SK-N-DZ (cell line): ENCODE measurements at regions not wholly inside any gene's neighbourhood (a gene's known extent, or its start where the extent isn't known, plus 50 kb on each side); places are given as distances from the start of the nearest gene placed in this dataset.
"Not testable (repeated sequence)": the region's sequence is repeated elsewhere in the genome, so short reads cannot be mapped to it uniquely, and the experiment has no call there.

ENCODE experiments used
- DNase-seq: peaks from one replicate; pipeline ENCODE4 v3.0.0-alpha.2; 2015; ENCODE audit warnings: low spot score

GRCh38 chr13:61215601-61216000 lies 200.0 kb downstream of the PCDH20 start:
- no peak for DNase-seq

- DNase-seq = no peak
These were observed 200.5 kb downstream of the PCDH20 start for GRCh38 chr13:61215116-61215515.

GRCh38 chr13:61214551-61214950 lies 201.1 kb downstream of the PCDH20 start:
- DNase-seq = no peak

- DNase-seq = not testable (repeated sequence)
These were observed 209.8 kb downstream of the PCDH20 start for GRCh38 chr13:61205898-61206297.

- no peak for DNase-seq
These were observed 211.6 kb downstream of the PCDH20 start for GRCh38 chr13:61204025-61204424.

- DNase-seq = no peak
These were observed 213.6 kb downstream of the PCDH20 start for GRCh38 chr13:61202042-61202441.

- DNase-seq = no peak
These were observed 222.8 kb downstream of the PCDH20 start for GRCh38 chr13:61192826-61193225.

- DNase-seq = no peak
These were observed 227.6 kb downstream of the PCDH20 start for GRCh38 chr13:61188057-61188456.

- no peak for DNase-seq
These were observed 228.2 kb downstream of the PCDH20 start for GRCh38 chr13:61187471-61187870.

- no peak for DNase-seq
These were observed 232.0 kb downstream of the PCDH20 start for GRCh38 chr13:61183670-61184069.

- DNase-seq = no peak
These were observed 235.4 kb downstream of the PCDH20 start for GRCh38 chr13:61180234-61180633.

- DNase-seq = no peak
These were observed 235.9 kb downstream of the PCDH20 start for GRCh38 chr13:61179741-61180140.

GRCh38 chr13:61170856-61171255 lies 244.8 kb downstream of the PCDH20 start:
- no peak for DNase-seq

- no peak for DNase-seq
These were observed 253.0 kb downstream of the PCDH20 start for GRCh38 chr13:61162636-61163035.

GRCh38 chr13:61162106-61162505 lies 253.5 kb downstream of the PCDH20 start:
- DNase-seq = no peak

GRCh38 chr13:61156753-61157152 lies 258.9 kb downstream of the PCDH20 start:
- no peak for DNase-seq

- DNase-seq = no peak
These were observed 264.6 kb downstream of the PCDH20 start for GRCh38 chr13:61151062-61151461.

GRCh38 chr13:61149331-61149730 lies 266.3 kb downstream of the PCDH20 start:
- no peak for DNase-seq

- DNase-seq = no peak
These were observed 266.8 kb downstream of the PCDH20 start for GRCh38 chr13:61148691-61149315.

GRCh38 chr13:61148211-61148610 lies 267.4 kb downstream of the PCDH20 start:
- DNase-seq = no peak

- DNase-seq = no peak
These were observed 269.1 kb downstream of the PCDH20 start for GRCh38 chr13:61146571-61146970.

- no peak for DNase-seq
These were observed 269.5 kb downstream of the PCDH20 start for GRCh38 chr13:61146158-61146557.

GRCh38 chr13:61144834-61145593 lies 270.6 kb downstream of the PCDH20 start:
- DNase-seq = no peak
